HUDEP-2 (cell line): ENCODE measurements at regions not wholly inside any gene's neighbourhood (a gene's known extent, or its start where the extent isn't known, plus 50 kb on each side); places are given as distances from the start of the nearest gene placed in this dataset.

Experiments
- DNase-seq, 76 experiments: peaks; one replicate each; lab custom pipeline; 2025; ENCODE audit not compliant: unreplicated experiment in 76 of 76; lab: John Stamatoyannopoulos, UW

DNA sequence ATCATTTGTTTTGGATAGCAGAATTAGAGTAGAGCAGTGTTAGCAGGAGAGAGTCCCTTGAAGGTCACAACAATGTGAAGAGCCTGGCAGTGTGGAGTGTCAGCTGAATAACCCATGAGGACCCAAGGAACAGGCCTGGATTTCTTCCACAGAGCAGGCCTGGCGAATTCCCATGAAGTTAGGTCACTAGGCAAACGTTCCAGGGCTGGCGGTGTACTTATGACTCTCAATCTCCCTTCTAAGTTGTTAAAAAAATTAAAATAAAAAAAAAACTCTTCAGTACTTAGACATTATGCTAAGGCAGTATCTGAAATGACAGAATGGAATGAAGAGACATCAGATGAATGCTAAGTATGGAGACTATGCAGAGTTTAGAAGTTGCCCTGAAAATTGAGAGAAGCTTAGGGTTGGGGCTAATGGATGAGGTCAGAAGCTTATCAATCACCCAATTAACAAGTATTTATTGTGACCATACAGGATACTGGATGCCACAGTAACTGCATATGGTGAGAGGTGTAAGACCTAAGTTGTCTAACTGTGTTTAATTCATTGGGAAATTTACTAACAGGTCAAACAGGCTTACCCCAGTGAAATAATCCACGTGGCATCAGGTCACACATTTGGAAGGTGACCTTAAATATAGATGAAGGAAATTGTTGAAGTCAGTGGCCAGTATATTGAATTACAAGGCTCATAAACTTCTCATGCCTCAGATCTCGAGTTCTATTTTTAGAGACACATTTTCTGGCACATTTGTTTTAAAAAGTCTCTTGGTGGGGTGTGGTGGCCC is 126.2 kb upstream of the NRP1 start:
- no peak for DNase-seq

DNA sequence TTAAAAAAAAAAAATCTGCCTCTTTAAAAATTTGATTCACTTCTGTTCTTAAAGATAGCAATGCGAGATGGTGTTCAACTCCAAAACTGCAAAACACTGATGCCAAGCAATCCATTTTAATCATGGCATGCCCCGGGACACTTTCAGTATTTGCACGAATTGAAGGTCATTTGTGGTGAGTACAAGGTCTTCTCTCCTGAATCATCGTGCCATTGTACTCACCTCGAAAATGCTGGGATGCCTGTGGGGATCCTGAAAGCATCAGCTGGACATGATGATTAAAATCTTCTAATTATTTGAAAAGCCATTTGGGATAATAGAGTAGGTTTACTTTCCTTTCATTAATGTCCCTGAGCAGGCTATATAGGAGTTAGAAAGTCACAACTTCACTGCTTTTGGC is 125.1 kb upstream of the NRP1 start:
- no peak for DNase-seq

DNA sequence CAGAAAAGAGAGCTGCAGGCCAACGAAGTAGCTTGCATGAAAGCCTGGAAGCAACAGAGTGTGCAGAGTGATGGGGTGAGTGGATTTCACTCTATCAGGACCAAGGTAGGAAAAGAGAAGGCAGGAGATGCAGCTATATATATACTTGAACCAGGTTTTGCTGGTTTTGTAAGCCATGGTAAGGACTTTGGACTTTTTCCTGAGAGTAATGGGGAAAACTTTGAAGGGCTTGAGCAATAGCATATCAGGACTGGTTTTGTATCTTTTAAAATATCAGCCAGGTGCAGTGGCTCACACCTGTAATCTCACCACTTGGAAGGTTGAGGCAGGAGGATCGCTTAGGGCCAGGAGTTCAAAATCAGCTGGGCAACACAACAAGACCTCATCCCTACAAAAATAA is 120.6 kb upstream of the NRP1 start:
- DNase-seq = no peak

DNA sequence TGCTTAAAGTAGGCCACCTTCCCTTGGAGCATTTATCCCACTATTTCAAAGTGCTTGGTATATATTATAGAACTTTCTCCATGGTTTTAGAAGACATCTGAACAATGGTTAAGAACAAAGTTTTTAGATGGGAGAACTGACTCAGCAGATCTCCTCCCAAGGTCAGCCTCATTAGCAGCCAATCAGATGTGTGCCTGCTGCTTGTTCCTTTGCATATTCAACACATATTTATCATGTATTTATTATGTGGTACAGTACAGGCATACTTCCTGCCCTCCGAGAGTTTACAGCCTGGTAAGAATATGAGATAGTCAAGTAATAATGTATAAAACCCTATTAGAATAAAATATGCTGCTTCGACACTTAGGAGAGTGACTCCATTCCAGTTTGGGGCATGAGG is 120.1 kb upstream of the NRP1 start:
- no peak for DNase-seq

DNA sequence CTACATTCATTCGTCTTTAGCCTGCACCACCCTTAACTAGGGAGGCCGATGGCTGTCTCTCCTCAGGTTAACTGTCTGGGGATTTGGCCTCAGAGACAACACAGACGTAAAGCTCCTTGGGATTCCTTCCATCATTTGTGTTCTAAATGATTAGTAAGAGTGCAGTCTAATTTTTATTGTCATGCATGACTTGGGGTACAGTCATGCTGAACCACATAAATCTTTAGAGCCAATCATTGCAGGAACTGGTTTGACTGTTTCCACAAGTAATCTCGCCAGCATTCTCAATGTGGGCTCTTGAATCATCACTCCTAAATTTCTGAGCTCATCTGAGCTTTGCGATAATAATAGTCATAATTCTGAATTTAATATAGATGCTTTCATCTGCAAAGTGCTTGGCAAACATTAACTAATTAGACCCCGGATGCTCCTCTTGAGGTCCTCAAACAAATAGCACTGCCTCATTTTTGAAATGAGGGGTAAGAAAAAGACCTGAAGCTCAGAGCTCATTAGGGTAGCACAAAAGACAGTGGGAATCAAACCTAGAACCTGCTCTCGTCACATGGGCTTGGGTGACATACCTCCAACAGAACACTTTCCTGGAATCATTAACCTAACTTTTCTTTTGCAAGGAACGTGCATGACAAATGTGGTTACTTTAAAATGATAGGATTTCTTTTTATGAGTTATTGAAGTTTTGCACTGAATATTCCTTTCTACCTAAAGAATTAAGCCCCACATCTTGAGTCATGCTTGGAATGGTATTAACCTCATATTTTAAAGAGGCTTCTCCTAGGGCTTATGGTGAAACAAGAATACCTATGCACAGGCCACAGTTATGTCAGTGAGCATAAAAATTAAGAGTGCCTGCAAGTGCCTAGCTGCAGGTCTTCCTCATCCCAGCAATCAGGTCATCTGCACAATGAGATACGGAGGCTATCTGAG is 118.9 kb upstream of the NRP1 start:
- no peak for DNase-seq

DNA sequence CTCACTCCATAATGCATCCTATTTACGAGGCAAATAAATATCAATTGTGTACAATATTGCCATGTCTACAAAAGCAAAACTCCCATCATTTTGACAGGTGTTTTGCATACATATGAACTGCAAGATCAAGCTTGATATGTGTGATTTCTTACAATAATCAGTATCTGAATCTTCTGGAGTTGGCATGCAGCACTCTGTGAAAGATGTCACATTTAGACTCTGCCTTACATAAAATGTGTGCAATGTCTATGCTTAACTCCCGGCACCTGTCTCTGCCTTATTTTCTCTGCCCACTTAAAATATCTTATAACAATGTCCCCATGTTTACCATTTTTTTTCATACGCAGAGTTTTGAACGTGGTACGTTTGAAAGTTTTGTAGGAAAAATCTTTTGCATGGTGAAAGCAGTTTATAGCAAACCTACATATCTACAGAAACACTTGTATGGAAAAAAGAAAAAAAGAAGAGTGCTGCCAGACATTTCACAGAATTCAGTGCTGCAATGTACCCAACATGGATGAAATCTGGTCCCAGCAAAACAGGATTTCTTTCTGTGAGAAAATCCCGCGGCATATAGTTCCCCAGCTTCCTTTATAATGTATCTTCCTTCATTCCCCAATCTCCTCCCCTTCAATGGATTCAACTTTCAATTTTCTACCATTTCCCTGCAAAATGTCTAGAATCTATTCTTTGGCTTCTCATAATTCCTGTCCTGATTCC is 114.1 kb upstream of the NRP1 start:
- DNase-seq = no peak

DNA sequence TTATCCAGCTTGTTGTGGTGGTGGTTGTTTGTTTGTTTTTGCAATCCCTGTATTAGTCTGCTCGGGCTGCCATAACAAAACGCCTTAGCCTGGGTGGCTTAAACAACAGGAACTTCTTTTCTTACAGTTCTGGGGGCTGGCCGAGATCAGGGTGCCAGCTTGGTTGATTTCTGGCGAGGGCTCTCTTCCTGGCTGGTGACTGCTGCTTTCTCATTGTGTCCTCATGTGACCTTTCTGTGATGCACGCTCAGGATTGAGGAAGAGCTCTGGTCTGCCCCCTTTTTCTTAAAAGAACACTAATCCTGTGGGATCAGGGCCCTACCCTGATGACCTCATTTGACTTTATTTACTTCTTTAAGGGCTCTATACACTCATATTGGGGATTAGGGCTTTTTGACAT is 107.1 kb upstream of the NRP1 start:
- DNase-seq = no peak

DNA sequence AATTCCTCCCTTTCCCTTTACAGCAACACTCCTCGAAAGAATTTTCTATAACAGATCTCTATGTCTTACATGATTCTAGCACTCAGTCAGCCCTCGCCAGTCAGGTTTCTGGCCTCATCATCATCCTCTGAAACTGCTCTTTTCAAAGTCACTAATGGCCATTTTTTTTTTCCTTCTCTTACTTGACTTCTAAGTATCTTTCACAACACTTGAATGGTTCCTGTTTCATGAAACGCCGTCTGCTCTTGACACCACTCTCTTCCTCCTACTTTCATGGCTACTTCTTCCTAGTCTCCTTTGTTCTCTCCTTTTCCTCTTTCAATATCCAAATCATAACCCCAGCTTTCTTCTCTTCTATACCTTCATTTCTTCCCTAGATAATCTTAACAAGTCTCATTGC is 100.5 kb upstream of the NRP1 start:
- no peak for DNase-seq

DNA sequence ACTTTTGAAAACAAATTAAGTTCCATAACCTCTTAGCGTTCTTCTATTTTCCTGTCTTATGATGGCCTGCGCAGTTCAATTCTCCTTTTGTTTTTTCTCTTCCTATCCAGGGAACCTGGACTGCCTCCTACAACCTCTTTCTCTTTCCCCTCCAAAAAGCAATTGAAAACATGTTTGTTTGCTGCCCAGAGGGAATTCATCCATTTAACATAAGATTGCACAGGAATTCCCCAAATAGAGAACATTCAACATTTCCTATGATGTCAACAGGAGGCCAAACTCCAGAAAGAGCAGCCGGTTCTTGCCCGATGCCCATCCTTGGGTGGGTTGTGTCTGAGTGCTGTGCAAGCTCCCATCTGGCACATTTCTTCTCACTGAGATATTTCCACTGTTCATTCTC is 94.2 kb upstream of the NRP1 start:
- DNase-seq = no peak

DNA sequence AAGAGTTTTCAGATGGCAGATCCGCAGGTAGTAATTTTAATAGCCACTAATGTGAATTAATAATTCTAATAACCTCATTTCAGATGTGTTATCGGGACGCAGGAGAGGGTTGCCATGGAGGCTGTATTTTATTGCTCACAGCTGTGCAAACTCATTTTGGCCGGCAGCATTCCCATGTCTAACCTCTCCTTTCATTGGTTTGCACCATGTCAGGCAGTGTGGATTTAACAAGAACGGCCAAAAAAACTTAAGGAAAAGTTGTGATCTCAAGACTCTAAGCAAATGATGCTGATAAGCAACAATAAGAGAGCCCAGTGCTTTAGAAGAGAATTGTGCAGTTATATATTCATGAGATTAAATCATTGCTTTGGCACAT is 88.7 kb upstream of the NRP1 start:
- DNase-seq = no peak

DNA sequence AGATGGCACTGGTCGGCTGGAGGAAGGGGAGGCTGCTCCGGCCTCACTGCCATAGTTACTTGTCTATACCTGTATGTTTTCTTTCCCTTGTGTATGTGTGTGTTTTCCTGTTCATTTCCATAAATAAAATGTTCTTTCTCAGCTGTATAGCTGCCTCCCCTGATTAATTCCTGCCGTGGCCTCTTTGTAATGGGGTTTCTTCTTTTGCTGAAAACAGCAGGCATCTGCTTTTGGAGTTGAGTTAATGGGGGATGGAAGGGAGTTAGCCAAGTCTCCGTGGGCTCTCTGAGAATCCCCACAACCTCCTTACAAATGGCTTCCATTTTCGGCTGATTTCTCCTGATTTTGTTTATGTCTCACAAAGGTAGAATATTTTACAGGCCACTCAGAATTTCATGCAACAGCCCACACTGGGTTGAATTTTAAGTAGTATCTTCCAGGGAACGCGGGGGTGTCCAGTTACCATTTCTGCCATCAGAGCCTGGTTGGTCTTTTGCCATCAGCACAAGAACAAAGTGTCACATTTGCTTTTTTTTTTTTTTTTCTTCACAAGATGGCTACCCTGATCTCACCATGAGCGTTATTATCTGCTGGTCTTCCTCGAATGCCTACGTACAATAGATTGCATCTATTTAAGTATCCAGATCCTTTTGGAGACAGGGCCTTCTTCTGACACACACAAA is 88.1 kb upstream of the NRP1 start:
- no peak for DNase-seq

DNA sequence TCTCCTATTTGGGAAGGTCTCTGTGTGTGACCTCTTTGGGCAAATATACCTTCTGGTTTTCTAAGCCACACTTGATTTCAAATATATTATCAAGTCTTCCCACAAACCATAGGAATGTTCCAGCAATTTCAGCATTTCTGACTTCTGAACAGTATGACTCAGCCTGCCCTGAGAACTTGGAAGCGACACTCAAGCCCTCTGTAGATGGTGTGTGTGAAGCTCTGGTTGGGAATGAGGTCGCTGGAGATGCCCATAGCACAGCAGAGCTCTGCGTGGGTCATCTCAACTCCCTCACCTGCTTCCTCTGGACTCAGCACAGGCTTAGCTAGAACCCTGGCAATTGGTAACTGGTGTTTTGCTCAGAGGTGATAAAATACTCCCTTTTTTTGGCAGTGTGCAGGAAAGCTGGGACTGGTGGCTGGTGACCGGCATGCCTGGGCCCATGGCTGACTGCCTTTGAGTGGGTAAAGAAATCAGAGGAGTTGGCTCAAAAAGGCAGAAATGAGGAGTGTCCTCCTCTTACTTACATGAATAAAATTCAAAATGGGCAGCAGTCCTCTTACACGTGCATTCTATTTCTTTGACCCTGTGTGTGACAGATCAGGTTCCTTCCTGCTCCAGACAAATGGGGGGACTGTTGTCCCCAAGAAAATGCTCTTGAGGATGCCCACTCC is 87.5 kb upstream of the NRP1 start:
- DNase-seq = no peak

DNA sequence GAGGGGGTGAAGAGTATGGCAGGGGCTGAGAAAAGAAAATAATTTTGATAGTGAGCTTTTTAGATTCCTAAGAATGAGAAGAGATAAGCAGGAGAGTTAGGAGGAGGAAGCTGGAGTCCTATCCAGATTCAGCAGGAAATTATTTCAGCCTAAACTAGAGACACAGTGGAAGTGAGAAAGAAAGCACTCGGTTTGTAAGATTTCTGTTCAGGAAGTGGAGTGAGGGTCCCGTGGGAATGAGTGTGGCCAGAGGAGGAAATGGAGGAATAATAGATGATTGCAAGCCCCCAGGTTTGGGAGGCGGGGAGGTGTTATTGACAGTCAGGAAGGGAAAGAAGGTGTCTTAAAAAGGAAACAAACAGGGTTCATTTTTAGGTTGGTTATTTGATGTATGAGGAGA is 84.8 kb upstream of the NRP1 start:
- DNase-seq = no peak

DNA sequence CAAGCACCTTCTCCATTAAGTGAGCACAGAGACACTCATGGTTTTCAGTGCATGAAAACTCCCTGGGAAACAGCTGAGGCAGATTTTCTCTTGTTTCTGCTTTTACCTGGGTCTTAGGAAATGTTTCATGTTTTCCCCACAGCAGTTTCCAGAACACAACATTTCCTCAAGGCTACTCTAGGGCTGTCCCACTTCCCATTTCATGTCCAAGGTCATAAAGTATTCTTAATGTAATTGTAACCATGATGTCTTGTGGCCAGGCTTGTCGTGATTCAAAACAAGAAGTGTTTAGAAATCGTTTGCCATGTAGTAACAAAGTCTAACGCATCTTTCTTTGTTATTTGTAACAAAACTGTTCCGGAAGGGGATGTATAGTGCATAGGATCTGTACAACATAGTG is 83.8 kb upstream of the NRP1 start:
- DNase-seq = no peak

DNA sequence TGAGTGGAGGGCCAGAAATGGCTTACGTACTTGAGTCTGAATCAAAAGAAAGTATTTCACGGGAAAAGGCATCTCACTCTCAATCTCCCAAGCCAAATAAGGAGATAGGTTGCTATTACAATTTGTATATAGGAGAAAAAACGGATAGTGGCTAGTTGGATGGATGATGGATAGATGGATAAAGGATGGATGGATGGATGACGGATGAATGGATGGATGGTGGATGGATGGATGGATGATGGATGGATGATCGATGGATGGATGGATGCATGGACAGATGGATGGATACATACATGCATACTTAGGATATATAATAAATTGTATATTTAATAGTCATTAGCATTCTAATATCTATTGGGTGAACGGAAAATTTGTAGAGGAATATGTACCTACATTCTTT is 82.2 kb upstream of the NRP1 start:
- DNase-seq = no peak

DNA sequence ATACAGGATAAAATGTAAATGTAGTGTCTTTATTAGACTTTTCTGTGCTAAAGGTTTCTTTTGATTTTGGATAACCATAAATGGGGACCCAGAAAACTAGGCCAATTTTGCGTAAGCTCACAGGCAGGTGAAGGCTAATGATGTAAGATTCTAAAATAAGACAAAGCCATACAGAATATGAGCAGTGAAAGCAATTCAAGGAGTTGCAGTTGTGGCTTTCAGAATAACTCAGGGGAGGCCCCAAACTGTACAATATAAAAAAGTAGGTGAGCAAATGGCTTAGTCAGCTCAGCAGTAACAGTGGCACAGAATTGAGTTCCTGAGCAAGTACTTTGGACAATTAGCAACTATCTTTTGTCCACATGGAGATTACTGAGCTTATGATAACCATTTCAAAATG is 81.7 kb upstream of the NRP1 start:
- DNase-seq = no peak

DNA sequence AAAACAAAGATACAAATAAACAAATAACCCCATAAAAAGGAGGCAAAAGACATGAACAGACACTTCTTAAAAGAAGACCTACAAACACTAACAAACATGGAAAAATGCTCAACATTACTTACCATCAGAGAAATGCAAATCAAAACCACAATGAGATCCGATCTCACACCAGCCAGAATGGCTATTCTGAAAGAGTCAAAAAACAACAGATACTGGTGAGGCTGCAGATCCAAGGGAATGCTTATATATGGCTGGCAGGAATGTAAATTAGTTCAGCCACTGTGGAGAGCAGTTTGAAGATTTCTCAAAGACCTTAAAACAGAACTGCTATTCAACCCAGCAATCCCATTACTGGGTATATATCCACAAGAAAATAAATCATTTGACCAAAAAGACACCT is 80.4 kb upstream of the NRP1 start:
- no peak for DNase-seq

DNA sequence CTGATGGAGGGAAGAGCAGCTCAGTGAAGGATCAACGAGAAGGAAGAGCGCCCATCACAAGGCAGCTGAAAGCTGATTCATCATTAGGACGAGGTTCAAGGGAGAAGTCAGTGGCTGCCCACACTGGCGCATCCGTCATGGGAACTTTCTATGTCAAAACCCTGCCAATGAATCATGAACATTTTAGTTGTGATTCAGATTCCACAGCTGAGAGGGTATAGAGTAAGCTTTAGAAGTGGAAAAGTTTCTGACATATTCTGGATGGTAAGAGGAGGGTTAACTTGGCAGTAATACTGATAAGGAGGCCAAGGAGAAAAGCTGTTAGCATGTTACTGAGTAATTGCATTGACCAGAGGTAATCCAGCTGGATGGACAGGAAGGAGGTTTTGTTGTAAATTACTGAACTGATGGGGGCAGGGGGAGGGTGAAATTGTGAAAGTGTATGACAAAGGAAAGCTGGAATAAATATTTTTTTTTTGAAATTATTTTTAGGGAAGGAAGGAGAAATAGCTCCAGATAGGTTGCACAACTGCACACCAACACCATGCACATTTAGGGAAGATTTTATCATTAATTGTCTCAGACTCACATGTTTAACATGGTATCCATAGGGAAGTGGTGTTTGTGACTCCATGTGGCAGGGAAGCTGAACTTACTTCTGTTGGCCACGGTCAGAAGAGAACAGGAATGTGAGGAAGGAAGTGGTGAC is 78.3 kb upstream of the NRP1 start:
- DNase-seq = no peak

DNA sequence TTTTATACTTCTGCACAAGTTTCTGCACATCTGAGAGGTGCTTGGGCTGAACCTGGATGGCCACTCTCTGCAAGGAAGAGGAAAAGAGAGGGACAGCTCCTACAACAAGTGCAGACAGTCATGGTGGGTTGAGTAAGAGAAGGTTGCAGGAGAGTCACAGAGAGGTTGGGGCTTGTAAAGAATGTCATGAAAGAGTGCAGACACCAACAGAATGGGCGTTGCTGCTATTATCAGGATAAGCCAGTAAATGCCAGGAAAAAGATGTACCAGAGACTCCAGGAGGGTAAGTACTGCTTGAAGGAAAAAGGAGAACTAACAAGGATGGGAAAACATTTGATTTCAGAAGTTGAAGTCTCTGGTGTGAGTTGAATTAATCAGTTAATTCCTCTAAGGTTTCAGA is 77.8 kb upstream of the NRP1 start:
- DNase-seq = no peak

DNA sequence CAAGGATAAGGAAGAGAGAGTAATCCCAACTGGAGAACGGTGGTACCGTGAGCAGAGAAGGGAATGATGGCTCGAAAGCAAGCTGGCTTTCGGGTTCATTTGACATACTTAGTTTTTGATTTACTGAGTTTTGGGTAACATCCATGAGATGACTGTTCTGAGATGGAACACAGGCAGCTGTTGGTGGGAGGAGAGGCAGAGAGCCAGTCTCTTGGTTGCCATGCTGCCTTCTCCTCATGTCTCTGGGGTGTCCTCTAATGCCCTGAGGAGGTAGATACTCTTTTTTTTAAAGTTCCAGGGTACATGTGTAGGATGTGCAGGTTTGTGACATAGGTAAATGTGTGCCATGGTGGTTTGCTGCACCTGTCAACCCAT is 76.4 kb upstream of the NRP1 start:
- no peak for DNase-seq
